ENCODE measurements at regions not wholly inside any gene's neighbourhood (a gene's known extent, or its start where the extent isn't known, plus 50 kb on each side); places are given as distances from the start of the nearest gene placed in this dataset.

DNA sequence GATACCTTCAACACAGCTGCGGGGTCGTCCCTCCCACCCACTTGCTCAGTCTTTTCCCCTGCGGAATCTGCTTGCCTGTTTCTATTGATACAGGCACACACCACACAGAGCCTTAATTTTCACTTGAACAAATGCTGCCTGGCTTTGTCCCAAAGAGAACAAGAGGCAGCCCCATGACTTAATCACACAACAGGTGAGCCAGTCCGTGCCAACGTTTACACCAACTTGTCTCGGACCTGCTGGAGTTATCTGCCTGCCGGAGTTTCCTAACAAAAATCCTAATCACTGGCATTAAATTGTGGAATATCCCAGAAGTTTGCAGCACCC lies 186.8 kb upstream of the RREB1 start:
- TF ChIP-seq, protein P1, sequence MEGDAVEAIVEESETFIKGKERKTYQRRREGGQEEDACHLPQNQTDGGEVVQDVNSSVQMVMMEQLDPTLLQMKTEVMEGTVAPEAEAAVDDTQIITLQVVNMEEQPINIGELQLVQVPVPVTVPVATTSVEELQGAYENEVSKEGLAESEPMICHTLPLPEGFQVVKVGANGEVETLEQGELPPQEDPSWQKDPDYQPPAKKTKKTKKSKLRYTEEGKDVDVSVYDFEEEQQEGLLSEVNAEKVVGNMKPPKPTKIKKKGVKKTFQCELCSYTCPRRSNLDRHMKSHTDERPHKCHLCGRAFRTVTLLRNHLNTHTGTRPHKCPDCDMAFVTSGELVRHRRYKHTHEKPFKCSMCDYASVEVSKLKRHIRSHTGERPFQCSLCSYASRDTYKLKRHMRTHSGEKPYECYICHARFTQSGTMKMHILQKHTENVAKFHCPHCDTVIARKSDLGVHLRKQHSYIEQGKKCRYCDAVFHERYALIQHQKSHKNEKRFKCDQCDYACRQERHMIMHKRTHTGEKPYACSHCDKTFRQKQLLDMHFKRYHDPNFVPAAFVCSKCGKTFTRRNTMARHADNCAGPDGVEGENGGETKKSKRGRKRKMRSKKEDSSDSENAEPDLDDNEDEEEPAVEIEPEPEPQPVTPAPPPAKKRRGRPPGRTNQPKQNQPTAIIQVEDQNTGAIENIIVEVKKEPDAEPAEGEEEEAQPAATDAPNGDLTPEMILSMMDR (conservative IDR thresholded peaks at IDR 0.05): no peak
- Histone ChIP-seq H3K9ac (ENCODE audit: extremely low read depth, low read length, poor library complexity, severe bottlenecking) (no peak overlapping the region), H3K27me3 (ENCODE audit: control insufficient read depth, insufficient read depth, low read length, poor library complexity, severe bottlenecking) (no peaks in the 10 kb centered on the region), H3K27ac (ENCODE audit: low read depth, low read length) (no peak overlapping the region), H3K36me3 (ENCODE audit: control insufficient read depth, insufficient read depth, low read length) (no peaks in the 10 kb centered on the region), H3K4me1 (ENCODE audit: control insufficient read depth, insufficient read depth, low read length) (no peaks in the 10 kb centered on the region), H3K9me3 (ENCODE audit: control insufficient read depth, low read length) (no peaks in the 10 kb centered on the region), H3K4me3 (ENCODE audit: low read length) (no peak overlapping the region)
- Mint-ChIP-seq H3K9me3 (no peaks in the 10 kb centered on the region), H3K27ac (no peak overlapping the region), H3K36me3 (ENCODE audit: low read depth) (no peaks in the 10 kb centered on the region), H3K27me3 (ENCODE audit: insufficient read depth) (peaks cover 16% of the 10 kb centered on the region), H3K4me3 (no peak overlapping the region), H3K4me1 (peaks cover 2% of the 10 kb centered on the region)
- no peak for DNase-seq
- WGBS, 2 experiments (ENCODE audit: insufficient coverage in 1 of 2, insufficient read length in 1 of 2): 91 to 100% methylated on average over 1 to 7 of the region's 7 CpGs

DNA sequence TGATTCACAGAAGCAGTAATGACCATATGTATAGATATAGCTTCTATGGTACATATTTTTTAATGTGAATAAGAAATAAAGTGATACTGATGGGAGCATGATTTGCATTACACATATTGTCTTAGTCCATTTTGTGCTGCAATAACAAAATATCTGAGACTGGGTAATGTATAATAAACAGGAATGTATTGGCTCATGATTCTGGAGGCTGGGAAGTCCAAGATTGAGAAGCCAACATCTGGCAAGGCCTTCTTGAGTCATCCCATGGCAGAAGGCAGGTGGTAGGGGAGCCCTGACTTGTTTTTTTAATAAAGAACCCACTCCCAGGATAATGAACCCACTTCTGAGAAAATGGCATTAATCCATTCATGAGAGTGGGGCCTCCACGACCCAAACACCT lies 185.6 kb upstream of the RREB1 start:
- Histone ChIP-seq H3K9ac (ENCODE audit: extremely low read depth, low read length, poor library complexity, severe bottlenecking) (no peak overlapping the region), H3K36me3 (ENCODE audit: control insufficient read depth, insufficient read depth, low read length) (no peaks in the 10 kb centered on the region), H3K27ac (ENCODE audit: low read depth, low read length) (no peak overlapping the region), H3K4me3 (ENCODE audit: low read length) (no peak overlapping the region), H3K27me3 (ENCODE audit: control insufficient read depth, insufficient read depth, low read length, poor library complexity, severe bottlenecking) (no peaks in the 10 kb centered on the region), H3K9me3 (ENCODE audit: control insufficient read depth, low read length) (no peaks in the 10 kb centered on the region), H3K4me1 (ENCODE audit: control insufficient read depth, insufficient read depth, low read length) (no peaks in the 10 kb centered on the region)
- Mint-ChIP-seq H3K27me3 (ENCODE audit: insufficient read depth) (peaks cover 16% of the 10 kb centered on the region), H3K4me3 (no peak overlapping the region), H3K9me3 (no peaks in the 10 kb centered on the region), H3K4me1 (no peaks in the 10 kb centered on the region), H3K27ac (no peak overlapping the region), H3K36me3 (ENCODE audit: low read depth) (no peaks in the 10 kb centered on the region)
- DNase-seq: no peak
- TF ChIP-seq, protein P1 (conservative IDR thresholded peaks at IDR 0.05): no peak
- 97% methylated on average over 1 of the region's 1 CpG; no CpG with 5 or more reads in 1 of the 2 experiments for WGBS, 2 experiments (ENCODE audit: insufficient coverage in 1 of 2, insufficient read length in 1 of 2)

DNA sequence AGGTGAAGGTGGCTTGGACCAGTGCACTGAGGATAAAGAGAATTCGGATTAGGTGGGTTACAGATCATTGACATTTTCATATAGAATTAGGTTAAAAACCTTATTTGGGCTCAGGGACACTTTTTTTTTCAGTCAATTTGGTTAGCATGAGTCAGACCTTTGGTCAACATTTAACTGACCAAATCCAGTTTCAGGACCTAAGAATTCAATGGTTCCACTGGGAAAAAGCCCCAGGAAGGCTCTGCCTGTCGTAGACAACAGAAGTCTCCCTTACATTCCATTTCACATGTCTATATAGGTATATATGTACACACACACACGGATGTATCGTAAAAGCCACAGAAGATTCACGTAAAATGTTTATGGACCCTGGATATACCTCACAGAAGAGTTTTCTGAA lies 184.2 kb upstream of the RREB1 start:
- DNase-seq: no peak
- 82 to 88% methylated on average over 4 to 5 of the region's 5 CpGs for WGBS, 2 experiments (ENCODE audit: insufficient coverage in 1 of 2, insufficient read length in 1 of 2)
- no peaks in the 10 kb centered on the region for H3K9me3 ChIP-seq (ENCODE audit: control insufficient read depth, low read length)
- Mint-ChIP-seq H3K4me3 (no peak overlapping the region), H3K36me3 (ENCODE audit: low read depth) (no peaks in the 10 kb centered on the region), H3K27ac (no peak overlapping the region), H3K9me3 (no peaks in the 10 kb centered on the region), H3K4me1 (peaks cover 3% of the 10 kb centered on the region), H3K27me3 (ENCODE audit: insufficient read depth) (peaks cover 20% of the 10 kb centered on the region)
- no peaks in the 10 kb centered on the region for H3K27me3 ChIP-seq (ENCODE audit: control insufficient read depth, insufficient read depth, low read length, poor library complexity, severe bottlenecking)
- no peak overlapping the region for H3K27ac ChIP-seq (ENCODE audit: low read depth, low read length)
- no peak overlapping the region for H3K4me3 ChIP-seq (ENCODE audit: low read length)
- no peak overlapping the region for H3K9ac ChIP-seq (ENCODE audit: extremely low read depth, low read length, poor library complexity, severe bottlenecking)
- TF ChIP-seq, protein P1 (conservative IDR thresholded peaks at IDR 0.05): no peak
- H3K36me3 ChIP-seq (ENCODE audit: control insufficient read depth, insufficient read depth, low read length): no peaks in the 10 kb centered on the region
- H3K4me1 ChIP-seq (ENCODE audit: control insufficient read depth, insufficient read depth, low read length): no peaks in the 10 kb centered on the region
